Activated CD4-positive, alpha-beta T cell treated with anti-CD3 and anti-CD28 coated beads, Interleukin-2, amount 50 U/mL, for 24 hours (primary cell): ENCODE measurements at regions not wholly inside any gene's neighbourhood (a gene's known extent, or its start where the extent isn't known, plus 50 kb on each side); places are given as distances from the start of the nearest gene placed in this dataset.

ENCODE experiments used
- DNase-seq, 2 donors: peaks; one replicate each; pipeline ENCODE4 v3.0.0-alpha.2; 2020; ENCODE audit warnings: low read depth in 1 of 2, low spot score in 1 of 2

DNA sequence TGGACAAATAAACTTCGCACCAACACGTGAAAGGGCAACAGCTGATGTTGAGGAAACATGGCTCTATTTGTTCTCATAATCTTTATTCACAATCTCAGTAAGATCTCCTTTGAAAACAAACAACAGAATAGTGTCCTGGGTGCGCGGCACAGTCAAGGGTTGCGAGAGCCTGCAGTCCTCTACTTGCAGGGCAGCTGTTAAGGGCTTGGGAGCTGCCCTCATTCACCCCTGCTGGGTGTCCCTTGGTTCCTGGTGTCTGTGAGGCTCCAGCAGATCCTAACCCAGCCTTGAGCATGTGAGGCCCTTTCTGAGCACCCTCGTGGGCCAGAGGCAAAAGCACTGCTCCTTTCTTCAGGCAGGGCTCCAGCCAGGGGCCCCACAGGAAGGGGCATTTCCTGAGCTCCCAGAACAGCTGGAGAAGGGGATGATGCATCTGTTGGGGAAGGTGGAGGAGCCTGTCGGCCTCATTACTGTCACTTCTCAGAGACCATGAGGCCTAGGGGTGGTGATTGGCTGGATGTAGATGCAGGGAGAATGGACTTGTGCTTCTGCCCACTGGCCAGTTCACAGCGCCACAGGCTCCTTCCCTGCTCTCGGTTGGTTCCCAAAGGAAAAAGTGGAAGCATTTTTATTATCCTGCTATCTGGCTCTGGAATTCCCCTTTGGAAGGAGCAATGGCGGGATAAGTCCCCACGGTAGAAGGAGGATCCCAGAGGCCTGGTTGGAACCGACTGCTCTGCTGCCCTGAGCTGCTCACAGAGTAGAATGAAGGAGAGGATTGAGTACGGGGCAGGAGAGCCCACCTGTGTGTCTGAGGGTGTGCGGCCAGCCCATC lies 51.9 kb upstream of the KLF13 start:
- DNase-seq = no peak

- DNase-seq = no peak
Measured at GRCh38 chr15:31275331-31276262, 51.0 kb upstream of the KLF13 start.

- no peak for DNase-seq
Measured at GRCh38 chr15:31276596-31277298, 49.9 kb upstream of the KLF13 start.
